Panc1 (cell line): ENCODE measurements at regions not wholly inside any gene's neighbourhood (a gene's known extent, or its start where the extent isn't known, plus 50 kb on each side); places are given as distances from the start of the nearest gene placed in this dataset.

Experiments used
- ATAC-seq: fragments of 200-7000 bp; cut with Tn5 transposase; 2 replicates; pipeline ENCODE4 v1.9.1; 2020; ENCODE audit warnings: mild to moderate bottlenecking, moderate library complexity
- BruUV-seq: library from RNA; stranded (reverse); fragments of 400-500 nt; replicated peaks from 2 replicates; lab custom pipeline; 2021; lab: Mats Ljungman, UMichigan
- CTCF ChIA-PET: fragments of 300-600 bp; sonication (Branson Sonifier 250); formaldehyde crosslinking; loops from one replicate; lab custom pipeline; 2022; ENCODE audit warnings: antibody characterized with exemption; lab: Charles Lee
- POLR2A ChIA-PET: fragments of 300-600 bp; sonication (Branson Sonifier 250); formaldehyde crosslinking; loops from one replicate; lab custom pipeline; 2022; ENCODE audit warnings: antibody characterized with exemption; lab: Charles Lee
- DNase-seq: peaks from one replicate; pipeline ENCODE4 v3.0.0-alpha.2; 2010; ENCODE audit warnings: low read depth, low spot score
- H3K27ac ChIP-seq: 2 replicates; pipeline ENCODE4 v1.5.1; 2011; ENCODE audit warnings: mild to moderate bottlenecking, low read length, inconsistent platforms
- H3K27me3 ChIP-seq: fragments of 200-500 bp; sonication (Bioruptor generic); 2 replicates; pipeline ENCODE4 v1.6.0; 2014; ENCODE audit warnings: low read length, inconsistent platforms; ENCODE audit not compliant: control insufficient read depth, insufficient read depth
- H3K36me3 ChIP-seq: fragments of 200-500 bp; sonication (Bioruptor generic); 2 replicates; pipeline ENCODE4 v1.5.1; 2014; ENCODE audit warnings: inconsistent platforms, mild to moderate bottlenecking, low read length, moderate library complexity; ENCODE audit not compliant: control insufficient read depth, insufficient read depth
- H3K4me1 ChIP-seq: 2 replicates; pipeline ENCODE4 v1.5.1; 2011; ENCODE audit warnings: inconsistent platforms, mild to moderate bottlenecking, low read length, moderate library complexity; ENCODE audit not compliant: control insufficient read depth, insufficient read depth
- H3K4me3 ChIP-seq, 2 experiments: 2 replicates each; pipeline ENCODE4 v1.5.1; 2011 to 2012; ENCODE audit warnings: low read depth in 2 of 2, low read length in 2 of 2, mild to moderate bottlenecking in 2 of 2, inconsistent platforms in 1 of 2, moderate library complexity in 1 of 2
- H3K9me3 ChIP-seq: fragments of 200-500 bp; sonication (Bioruptor generic); 2 replicates; pipeline ENCODE4 v1.5.1; 2014; ENCODE audit warnings: low read depth, mild to moderate bottlenecking, inconsistent platforms, low read length, moderate library complexity; ENCODE audit not compliant: control insufficient read depth, insufficient read depth
- CTCF ChIP-seq: fragments of 450-650 bp; IDR thresholded peaks from 2 replicates; pipeline ENCODE4 v1.5.1; 2017; ENCODE audit warnings: mild to moderate bottlenecking
- POLR2AphosphoS5 ChIP-seq: IDR thresholded peaks from 2 replicates; pipeline ENCODE4 v1.6.1; 2012; ENCODE audit warnings: mild to moderate bottlenecking, low read depth, low read length, moderate library complexity
- REST ChIP-seq, 2 experiments: IDR thresholded peaks; 2 replicates each; pipeline ENCODE4 v1.6.1; 2011 to 2012; ENCODE audit warnings: low read depth in 2 of 2, control low read depth in 1 of 2, low read length in 1 of 2, mild to moderate bottlenecking in 1 of 2, moderate library complexity in 1 of 2; ENCODE audit not compliant: insufficient read depth in 1 of 2
- SIN3A ChIP-seq: IDR thresholded peaks from 2 replicates; pipeline ENCODE4 v1.6.1; 2012; ENCODE audit warnings: low read depth, mild to moderate bottlenecking, low read length, moderate library complexity, borderline replicate concordance; ENCODE audit not compliant: insufficient read depth
- TCF7L2 ChIP-seq: IDR thresholded peaks from 2 replicates; pipeline ENCODE4 v1.6.1; 2011; ENCODE audit warnings: mild to moderate bottlenecking, low read depth, low read length, inconsistent platforms
- in situ Hi-C: cut with HindIII; loops from 2 replicates; pipeline ENCODE4 v1.10.0; 2016; ENCODE audit warnings: low sequenced_read_pairs, low pct_unique_long_range_greater_than_20kb
- intact Hi-C: fragments of 100-400 bp; cut with micrococcal nuclease; formaldehyde crosslinking; loops from one replicate; pipeline ENCODE4 v1.10.0; 2022; ENCODE audit not compliant: unreplicated experiment

DNA sequence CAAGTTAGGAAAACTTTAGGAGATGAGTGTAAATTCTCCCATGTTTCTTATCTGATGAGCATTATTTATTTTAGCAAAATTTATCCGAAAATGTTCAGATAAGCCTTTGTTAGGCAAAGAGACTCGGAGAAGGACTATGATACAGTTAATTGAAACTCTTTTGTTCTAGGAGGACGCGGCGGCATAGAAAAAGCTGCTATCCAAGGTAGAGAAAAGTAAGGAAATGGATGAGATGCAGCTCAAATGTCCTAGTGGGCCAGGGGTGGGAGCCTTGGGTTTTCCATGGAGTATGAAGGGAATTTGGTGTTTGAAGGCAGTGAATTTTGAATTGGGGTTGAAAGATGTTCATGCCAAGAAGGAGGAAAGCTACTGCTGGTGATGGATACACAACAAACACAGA is 1504.5 kb downstream of the AACS start:
- Histone ChIP-seq H3K4me3 (no peak overlapping the region), H3K9me3 (no peaks in the 10 kb centered on the region), H3K27me3 (no peaks in the 10 kb centered on the region), H3K36me3 (no peaks in the 10 kb centered on the region), H3K27ac (no peak overlapping the region), H3K4me1 (no peaks in the 10 kb centered on the region)
- ChIA-PET CTCF (no interaction called here), POLR2A (no interaction called here)
- DNase-seq, result no peak
- intact Hi-C loops, result no loop called here
- no TSS peak for BruUV-seq
- TF ChIP-seq POLR2AphosphoS5 (no peak), TCF7L2 (no peak), REST (IDR thresholded peaks at IDR 0.05; ENCODE audit: insufficient read depth in 1 of 2, low read depth in 2 of 2, low read length in 1 of 2) (no peak), CTCF (no peak), SIN3A (no peak)
- no peak for ATAC-seq
- in situ Hi-C loops, result no loop called here

- in situ Hi-C loops, result no loop called here
- Histone ChIP-seq H3K9me3 (no peaks in the 10 kb centered on the region), H3K36me3 (no peaks in the 10 kb centered on the region), H3K4me1 (no peaks in the 10 kb centered on the region), H3K4me3 (no peak overlapping the region), H3K27ac (no peak overlapping the region), H3K27me3 (no peaks in the 10 kb centered on the region)
- ChIA-PET CTCF (no interaction called here), POLR2A (no interaction called here)
- TF ChIP-seq TCF7L2 (no peak), CTCF (no peak), REST (IDR thresholded peaks at IDR 0.05; ENCODE audit: insufficient read depth in 1 of 2, low read depth in 2 of 2, low read length in 1 of 2) (no peak), POLR2AphosphoS5 (no peak), SIN3A (no peak)
- no TSS peak for BruUV-seq
- intact Hi-C loops, result no loop called here
- ATAC-seq (no peak), DNase-seq (no peak)
Observed at GRCh38 chr12:126570566-126570965, 1505.3 kb downstream of the AACS start.
